ENCODE measurements at regions not wholly inside any gene's neighbourhood (a gene's known extent, or its start where the extent isn't known, plus 50 kb on each side); places are given as distances from the start of the nearest gene placed in this dataset.

GRCh38 chr11:115803073-115803740 lies 299.0 kb upstream of the CADM1 start:
- no peak overlapping the region for H3K4me3 ChIP-seq (ENCODE audit: low read length)
- H3K4me2 ChIP-seq (ENCODE audit: low read length), result no peak overlapping the region
- H3K27ac ChIP-seq (ENCODE audit: low read depth, low read length), result no peak overlapping the region
- TF ChIP-seq EZH2phosphoT487 (IDR thresholded peaks at IDR 0.05; ENCODE audit: borderline replicate concordance, low read length), result no peak
- TF ChIP-seq CTCF (IDR thresholded peaks at IDR 0.05; ENCODE audit: low read depth, low read length, poor library complexity, severe bottlenecking), result no peak
- no peaks in the 10 kb centered on the region for H3K4me1 ChIP-seq (ENCODE audit: control insufficient read depth, low read length)
- H3K9me3 ChIP-seq (ENCODE audit: control insufficient read depth, insufficient read depth, low read length), result peaks cover under 1% of the 10 kb centered on the region; the same call in 1 of the 2 replicates
- no peaks in the 10 kb centered on the region for H3F3A ChIP-seq (ENCODE audit: control insufficient read depth, insufficient read depth)
- no peaks in the 10 kb centered on the region for H3K79me2 ChIP-seq (ENCODE audit: control insufficient read depth, low read length)
- H3K9me2 ChIP-seq (replicated peaks; ENCODE audit: control insufficient read depth, low read length), result no peaks in the 10 kb centered on the region
- no peaks in the 10 kb centered on the region for H4K20me1 ChIP-seq (ENCODE audit: control insufficient read depth, insufficient read depth, low read depth, low read length)
- H3K27me3 ChIP-seq (ENCODE audit: control insufficient read depth, low read length), result no peaks in the 10 kb centered on the region
- no peaks in the 10 kb centered on the region for H3K36me3 ChIP-seq (ENCODE audit: control insufficient read depth, low read length)

DNA sequence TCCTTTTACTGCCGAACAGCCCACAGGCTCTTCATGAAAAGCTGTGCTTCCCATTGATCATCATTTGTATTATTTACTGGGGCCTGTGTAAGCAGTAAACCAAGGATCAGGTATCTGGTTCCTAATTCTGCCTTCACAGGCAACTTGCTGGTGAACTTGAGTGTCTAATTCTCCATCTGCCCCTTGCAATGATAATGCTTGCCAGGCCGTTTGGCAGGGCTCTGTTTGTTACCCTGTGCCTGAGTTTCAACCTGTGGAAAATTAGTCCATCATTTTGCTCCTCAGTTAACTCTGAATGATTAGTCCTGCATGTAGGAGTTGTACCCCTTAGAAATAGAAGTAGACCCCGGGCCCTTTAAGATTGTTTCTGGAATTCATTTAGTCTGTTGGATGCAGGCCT lies 298.4 kb upstream of the CADM1 start:
- no peak for TF ChIP-seq EZH2phosphoT487 (IDR thresholded peaks at IDR 0.05; ENCODE audit: borderline replicate concordance, low read length)
- TF ChIP-seq CTCF (IDR thresholded peaks at IDR 0.05; ENCODE audit: low read depth, low read length, poor library complexity, severe bottlenecking), result no peak
- H3K4me3 ChIP-seq (ENCODE audit: low read length), result no peak overlapping the region
- H3K9me2 ChIP-seq (replicated peaks; ENCODE audit: control insufficient read depth, low read length), result no peaks in the 10 kb centered on the region
- H3K36me3 ChIP-seq (ENCODE audit: control insufficient read depth, low read length), result no peaks in the 10 kb centered on the region
- no peaks in the 10 kb centered on the region for H3F3A ChIP-seq (ENCODE audit: control insufficient read depth, insufficient read depth)
- no peaks in the 10 kb centered on the region for H3K79me2 ChIP-seq (ENCODE audit: control insufficient read depth, low read length)
- H3K27ac ChIP-seq (ENCODE audit: low read depth, low read length), result no peak overlapping the region
- H3K4me2 ChIP-seq (ENCODE audit: low read length), result no peak overlapping the region
- no peaks in the 10 kb centered on the region for H3K4me1 ChIP-seq (ENCODE audit: control insufficient read depth, low read length)
- H3K27me3 ChIP-seq (ENCODE audit: control insufficient read depth, low read length), result no peaks in the 10 kb centered on the region
- no peaks in the 10 kb centered on the region for H3K9me3 ChIP-seq (ENCODE audit: control insufficient read depth, insufficient read depth, low read length)
- no peaks in the 10 kb centered on the region for H4K20me1 ChIP-seq (ENCODE audit: control insufficient read depth, insufficient read depth, low read depth, low read length)

GRCh38 chr11:115792903-115793302 lies 288.7 kb upstream of the CADM1 start:
- Histone ChIP-seq H3K36me3 (ENCODE audit: control insufficient read depth, low read length) (no peaks in the 10 kb centered on the region), H3K27ac (ENCODE audit: low read depth, low read length) (no peak overlapping the region), H3K79me2 (ENCODE audit: control insufficient read depth, low read length) (no peaks in the 10 kb centered on the region), H3K27me3 (ENCODE audit: control insufficient read depth, low read length) (no peaks in the 10 kb centered on the region), H3K4me3 (ENCODE audit: low read length) (no peak overlapping the region), H3K9me3 (ENCODE audit: control insufficient read depth, insufficient read depth, low read length) (no peaks in the 10 kb centered on the region), H4K20me1 (ENCODE audit: control insufficient read depth, insufficient read depth, low read depth, low read length) (no peaks in the 10 kb centered on the region), H3K9me2 (replicated peaks; ENCODE audit: control insufficient read depth, low read length) (no peaks in the 10 kb centered on the region), H3F3A (ENCODE audit: control insufficient read depth, insufficient read depth) (no peaks in the 10 kb centered on the region), H3K4me2 (ENCODE audit: low read length) (no peak overlapping the region), H3K4me1 (ENCODE audit: control insufficient read depth, low read length) (no peaks in the 10 kb centered on the region)
- TF ChIP-seq CTCF (IDR thresholded peaks at IDR 0.05; ENCODE audit: low read depth, low read length, poor library complexity, severe bottlenecking) (no peak), EZH2phosphoT487 (IDR thresholded peaks at IDR 0.05; ENCODE audit: borderline replicate concordance, low read length) (no peak)

Measured in DOHH2 (cell line).